ENCODE measurements at regions not wholly inside any gene's neighbourhood (a gene's known extent, or its start where the extent isn't known, plus 50 kb on each side); places are given as distances from the start of the nearest gene placed in this dataset.

GRCh38 chr17:70314506-70314905 is 145.2 kb downstream of the KCNJ2 start:
- WGBS (ENCODE audit: insufficient coverage), result 10% methylated on average over 2 of the region's 6 CpGs
- Histone ChIP-seq H3K79me2 (ENCODE audit: control insufficient read depth, insufficient read depth, low read length) (no peaks in the 10 kb centered on the region), H3K4me2 (replicated peaks; ENCODE audit: low read depth, low read length, poor library complexity, severe bottlenecking) (no peak overlapping the region), H2AFZ (ENCODE audit: insufficient read depth, low read depth, low read length, poor library complexity, severe bottlenecking) (no peak overlapping the region), H3K4me1 (ENCODE audit: control insufficient read depth in 2 of 2, insufficient read depth in 2 of 2, low read length in 2 of 2) (no peaks in the 10 kb centered on the region), H3K27me3 (replicated peaks in 1 of 4; ENCODE audit: control extremely low read depth in 1 of 4, control insufficient read depth in 3 of 4, insufficient read depth in 4 of 4, low read length in 3 of 4) (no peaks in the 10 kb centered on the region), H3K9ac (ENCODE audit: low read length) (no peak overlapping the region), H3K9me3 (ENCODE audit: control extremely low read depth in 1 of 3, control insufficient read depth in 2 of 3, insufficient read depth in 1 of 3, low read length in 2 of 3) (no peaks in the 10 kb centered on the region), H3K27ac (ENCODE audit: low read length in 2 of 2) (no peak overlapping the region), H3K36me3 (replicated peaks in 1 of 2; ENCODE audit: control extremely low read depth in 1 of 2, control insufficient read depth in 1 of 2, extremely low read depth in 1 of 2, insufficient read depth in 2 of 2, low read length in 1 of 2) (no peaks in the 10 kb centered on the region), H4K20me1 (ENCODE audit: control insufficient read depth, insufficient read depth, low read length, poor library complexity, severe bottlenecking) (no peaks in the 10 kb centered on the region), H3K4me3 (ENCODE audit: control extremely low read depth in 1 of 5, extremely low read depth in 1 of 5, insufficient read depth in 1 of 5, low read depth in 2 of 5, low read length in 4 of 5) (no peak overlapping the region)
- CTCF ChIA-PET, result no interaction called here
- intact Hi-C loops (cut with micrococcal nuclease), result no loop called here
- Mint-ChIP-seq H3K9me3 (ENCODE audit: insufficient read depth) (no peaks in the 10 kb centered on the region), H3K27ac (no peak overlapping the region), H3K4me3 (no peak overlapping the region), H3K4me1 (no peaks in the 10 kb centered on the region), H3K27me3 (no peaks in the 10 kb centered on the region)
- no peak for TF ChIP-seq EZH2 (IDR thresholded peaks at IDR 0.05; ENCODE audit: borderline replicate concordance, insufficient read depth, low read depth, low read length, poor library complexity, severe bottlenecking)
- TF ChIP-seq CTCF (IDR thresholded peaks at IDR 0.05), result no peak
- ATAC-seq (ENCODE audit: low read depth) (no peak), DNase-seq (no peak)
- POLR2A ChIA-PET, result no interaction called here

GRCh38 chr17:70317421-70317820 is 148.1 kb downstream of the KCNJ2 start:
- no peak for TF ChIP-seq CTCF (IDR thresholded peaks at IDR 0.05)
- H3K27ac Mint-ChIP-seq, result no peak overlapping the region
- H3K4me2 ChIP-seq (replicated peaks; ENCODE audit: low read depth, low read length, poor library complexity, severe bottlenecking), result no peak overlapping the region
- intact Hi-C loops (cut with micrococcal nuclease), result no loop called here
- H3K36me3 ChIP-seq (replicated peaks in 1 of 2; ENCODE audit: control extremely low read depth in 1 of 2, control insufficient read depth in 1 of 2, extremely low read depth in 1 of 2, insufficient read depth in 2 of 2, low read length in 1 of 2), result no peaks in the 10 kb centered on the region
- no peak overlapping the region for H3K4me3 Mint-ChIP-seq
- whole genome bisulfite sequencing (ENCODE audit: insufficient coverage), result no CpG with 5 or more reads among the region's 1 CpG
- no peaks in the 10 kb centered on the region for H3K27me3 Mint-ChIP-seq
- ATAC-seq (ENCODE audit: low read depth), result no peak
- H3K4me1 Mint-ChIP-seq, result no peaks in the 10 kb centered on the region
- no peaks in the 10 kb centered on the region for H3K9me3 ChIP-seq (ENCODE audit: control extremely low read depth in 1 of 3, control insufficient read depth in 2 of 3, insufficient read depth in 1 of 3, low read length in 2 of 3)
- H3K27me3 ChIP-seq (replicated peaks in 1 of 4; ENCODE audit: control extremely low read depth in 1 of 4, control insufficient read depth in 3 of 4, insufficient read depth in 4 of 4, low read length in 3 of 4), result no peaks in the 10 kb centered on the region
- H3K9me3 Mint-ChIP-seq (ENCODE audit: insufficient read depth), result no peaks in the 10 kb centered on the region
- H3K4me3 ChIP-seq (ENCODE audit: control extremely low read depth in 1 of 5, extremely low read depth in 1 of 5, insufficient read depth in 1 of 5, low read depth in 2 of 5, low read length in 4 of 5), result no peak overlapping the region
- POLR2A ChIA-PET, result no interaction called here
- CTCF ChIA-PET, result no interaction called here
- no peaks in the 10 kb centered on the region for H3K4me1 ChIP-seq (ENCODE audit: control insufficient read depth in 2 of 2, insufficient read depth in 2 of 2, low read length in 2 of 2)
- H3K79me2 ChIP-seq (ENCODE audit: control insufficient read depth, insufficient read depth, low read length), result no peaks in the 10 kb centered on the region
- no peak for DNase-seq
- no peak overlapping the region for H3K27ac ChIP-seq (ENCODE audit: low read length in 2 of 2)
- H3K9ac ChIP-seq (ENCODE audit: low read length), result no peak overlapping the region
- H2AFZ ChIP-seq (ENCODE audit: insufficient read depth, low read depth, low read length, poor library complexity, severe bottlenecking), result no peak overlapping the region
- H4K20me1 ChIP-seq (ENCODE audit: control insufficient read depth, insufficient read depth, low read length, poor library complexity, severe bottlenecking), result no peaks in the 10 kb centered on the region

All from B cell (primary cell).